GM19328 (cell line): ENCODE measurements at regions not wholly inside any gene's neighbourhood (a gene's known extent, or its start where the extent isn't known, plus 50 kb on each side); places are given as distances from the start of the nearest gene placed in this dataset.

Experiments used
- ATAC-seq: cut with Tn5 transposase; IDR thresholded peaks from one replicate; pipeline ENCODE4 v1.9.1; 2021; ENCODE audit warnings: mild to moderate bottlenecking, moderate library complexity; ENCODE audit not compliant: unreplicated experiment

DNA sequence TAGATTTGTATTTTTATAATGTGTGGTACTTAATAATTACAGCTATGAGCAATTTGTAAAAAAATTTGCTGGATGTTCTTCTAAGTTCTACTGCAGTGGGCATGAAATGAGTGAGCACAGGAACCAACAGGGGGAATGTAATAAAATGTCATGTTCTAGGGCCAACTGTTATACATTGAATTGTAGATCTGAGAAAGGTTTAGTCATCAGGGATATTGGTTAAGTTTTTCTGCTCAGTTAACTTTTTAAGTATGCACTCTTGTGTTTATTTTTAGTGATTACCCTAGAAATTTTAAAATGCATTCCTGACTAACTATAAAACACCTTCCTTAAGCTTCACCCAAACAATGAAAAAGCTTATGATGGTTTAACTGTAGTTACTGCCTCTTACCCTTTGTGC is 101.8 kb downstream of the CAND1 start:
- ATAC-seq: no peak

GRCh38 chr12:67377021-67377420 is 107.9 kb downstream of the CAND1 start:
- ATAC-seq: no peak

DNA sequence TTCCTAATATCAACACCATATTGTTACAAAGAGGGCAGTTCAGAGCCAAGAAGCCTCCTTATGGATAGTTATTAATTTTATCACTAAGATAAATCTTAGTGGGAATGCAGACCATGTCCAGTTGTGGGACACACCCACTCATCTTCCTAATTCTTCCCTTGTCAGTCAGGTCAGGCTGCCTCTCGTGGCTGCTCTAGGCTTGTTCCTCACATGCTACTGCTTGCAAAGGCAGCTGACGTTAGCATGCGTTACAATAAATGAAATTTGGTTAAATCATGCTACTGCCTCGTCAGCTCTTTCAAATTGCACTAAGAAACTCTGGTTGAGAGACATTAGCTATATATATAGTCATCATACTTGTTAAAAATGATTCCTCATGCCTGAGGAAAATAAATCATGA is 108.4 kb downstream of the CAND1 start:
- ATAC-seq: no peak

GRCh38 chr12:67382241-67382871 is 113.2 kb downstream of the CAND1 start:
- ATAC-seq: no peak

DNA sequence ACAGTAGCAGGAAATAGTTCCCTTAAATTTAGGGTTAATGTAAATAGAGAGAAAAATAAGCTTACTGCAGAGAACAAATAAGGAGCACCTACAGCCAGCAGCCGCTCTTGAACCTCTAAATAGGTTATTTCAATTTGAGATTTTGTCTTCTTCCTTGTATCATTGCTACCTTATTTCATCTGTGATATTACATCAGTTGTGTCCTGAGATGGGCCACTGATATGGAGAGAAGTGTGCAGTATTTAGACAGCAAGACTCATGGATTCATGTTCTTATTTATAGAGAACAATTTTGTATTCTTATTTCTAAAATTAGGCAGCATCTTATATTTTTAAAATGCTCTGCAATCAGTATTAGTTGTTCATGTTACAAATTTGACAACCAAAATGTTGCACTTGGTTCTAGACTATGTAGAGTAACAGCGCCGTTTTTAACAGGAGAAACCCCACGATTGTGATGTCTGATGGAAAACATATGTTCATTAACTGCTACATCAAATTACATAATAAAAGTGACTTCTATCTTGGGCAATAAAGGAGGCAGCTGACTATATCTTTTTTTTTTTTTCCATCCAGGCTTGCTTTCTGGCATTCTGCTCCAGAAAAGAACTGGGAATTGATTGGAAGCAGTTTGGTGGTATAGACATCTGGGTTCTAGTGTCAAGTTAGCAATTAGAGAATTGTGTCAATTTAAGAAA is 117.9 kb downstream of the CAND1 start:
- ATAC-seq: no peak

DNA sequence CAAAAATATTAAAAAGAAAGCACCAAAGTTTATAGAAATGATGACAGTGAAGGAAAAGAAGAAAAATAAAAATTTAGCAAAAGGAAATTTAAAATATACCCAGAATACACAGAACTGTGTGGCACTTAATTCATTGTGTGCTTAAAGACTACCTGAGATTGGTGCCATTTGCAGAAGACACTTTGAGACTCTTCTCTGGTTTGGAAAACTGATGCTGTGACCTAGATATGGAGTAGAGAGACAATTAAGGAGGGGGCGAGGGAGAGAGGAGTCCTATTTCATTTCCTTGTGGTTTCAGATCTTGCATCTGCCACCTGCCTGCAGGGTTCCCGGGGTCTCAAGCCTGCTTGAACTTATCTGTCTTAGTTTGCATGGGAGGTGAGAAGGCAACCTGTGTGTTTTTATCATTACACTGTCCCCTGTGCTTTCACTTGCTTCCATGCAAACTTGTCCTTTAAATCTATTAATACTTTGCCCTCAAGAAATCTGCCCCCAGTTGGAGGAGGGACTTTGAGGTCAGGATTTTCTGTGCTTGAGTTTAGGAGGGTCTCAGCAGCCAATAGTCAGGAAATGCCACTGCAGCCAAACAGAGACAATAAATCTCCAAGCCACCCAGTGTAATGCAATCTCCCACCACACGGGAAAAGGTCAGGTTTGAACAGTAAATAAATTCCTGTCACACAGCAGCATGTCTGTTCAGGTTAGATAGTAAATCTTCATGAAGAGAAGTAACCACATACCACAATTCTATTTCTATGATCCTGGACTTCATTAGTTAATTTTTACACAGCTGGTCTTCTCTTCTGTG is 119.4 kb downstream of the CAND1 start:
- ATAC-seq: no peak

- ATAC-seq: no peak
These were observed 121.1 kb downstream of the CAND1 start for GRCh38 chr12:67390273-67390672.

DNA sequence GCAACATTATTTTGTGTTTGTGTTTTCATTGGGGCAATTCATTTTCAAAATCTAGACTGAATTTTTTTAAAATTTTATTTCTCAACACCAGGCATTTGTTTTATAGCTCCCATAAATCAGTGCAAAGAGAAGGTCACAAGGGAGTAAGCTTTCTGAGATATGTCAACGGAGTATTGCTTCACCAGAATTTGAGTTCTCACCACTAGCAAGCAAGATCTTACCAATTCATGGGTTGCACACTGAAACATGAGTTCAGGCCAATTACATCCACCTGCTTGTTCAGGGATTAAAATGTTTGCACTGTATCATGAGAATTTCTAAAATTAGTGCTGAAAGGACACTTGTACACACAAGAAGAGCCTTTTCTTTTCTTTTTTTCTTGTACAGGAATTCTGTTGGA is 121.9 kb downstream of the CAND1 start:
- no peak for ATAC-seq

GRCh38 chr12:67391656-67392055 is 122.5 kb downstream of the CAND1 start:
- ATAC-seq: no peak

DNA sequence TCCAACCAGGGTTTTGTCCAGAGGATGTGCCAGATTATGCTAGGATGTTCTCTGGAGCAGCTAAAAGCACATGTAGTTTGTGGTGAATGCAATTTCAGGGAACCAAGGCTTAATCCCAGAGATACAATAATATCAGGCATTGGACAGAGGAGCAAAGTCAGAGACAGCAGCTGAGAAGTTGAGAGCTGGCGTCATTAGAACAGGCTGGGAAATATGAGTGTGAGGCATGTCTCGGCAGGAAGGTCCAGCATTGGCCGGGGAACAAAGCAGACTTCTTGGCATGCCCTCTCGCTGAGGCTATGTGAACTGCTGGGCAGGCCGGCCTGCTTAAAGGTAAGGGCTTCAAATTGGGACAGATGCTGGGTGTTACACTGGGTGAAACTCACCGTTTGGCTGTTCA is 125.4 kb downstream of the CAND1 start:
- no peak for ATAC-seq

DNA sequence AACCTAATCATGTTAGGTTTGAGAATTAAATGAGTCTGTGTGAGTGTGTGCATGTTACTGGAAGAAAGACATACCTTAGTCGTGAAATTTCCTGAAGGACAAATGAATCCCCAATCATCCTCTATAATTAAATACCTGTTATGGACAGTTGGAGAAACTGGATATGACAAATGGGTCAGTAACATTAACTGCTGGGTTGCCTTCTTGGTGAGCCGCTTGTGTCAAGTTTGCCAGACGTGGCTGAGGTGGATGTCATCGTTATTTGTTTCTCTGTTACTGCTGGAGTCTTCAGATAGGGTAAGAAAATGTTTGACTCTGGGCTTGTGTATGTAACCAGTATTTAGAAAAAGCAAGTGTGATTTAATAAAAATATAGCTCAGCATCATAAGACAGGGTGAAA is 131.6 kb downstream of the CAND1 start:
- ATAC-seq: no peak

DNA sequence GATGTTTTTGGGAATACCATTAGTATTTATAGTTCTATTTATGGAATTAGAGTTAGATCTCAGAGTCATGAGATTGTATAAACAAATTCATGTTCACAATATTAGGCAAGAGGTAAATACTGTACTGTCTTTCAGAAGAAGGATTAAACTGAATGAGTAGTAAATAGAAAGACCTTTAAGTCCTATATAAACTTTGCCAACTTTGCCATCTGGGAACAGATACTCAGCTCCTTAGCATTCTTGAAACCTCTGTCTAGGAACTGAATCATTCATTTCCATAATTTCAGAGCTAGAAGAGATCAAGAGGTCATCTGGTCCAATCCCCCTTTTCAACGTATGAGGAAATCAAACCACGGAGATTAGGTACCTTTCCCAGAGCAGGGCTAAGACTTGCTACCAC is 141.1 kb downstream of the CAND1 start:
- no peak for ATAC-seq

DNA sequence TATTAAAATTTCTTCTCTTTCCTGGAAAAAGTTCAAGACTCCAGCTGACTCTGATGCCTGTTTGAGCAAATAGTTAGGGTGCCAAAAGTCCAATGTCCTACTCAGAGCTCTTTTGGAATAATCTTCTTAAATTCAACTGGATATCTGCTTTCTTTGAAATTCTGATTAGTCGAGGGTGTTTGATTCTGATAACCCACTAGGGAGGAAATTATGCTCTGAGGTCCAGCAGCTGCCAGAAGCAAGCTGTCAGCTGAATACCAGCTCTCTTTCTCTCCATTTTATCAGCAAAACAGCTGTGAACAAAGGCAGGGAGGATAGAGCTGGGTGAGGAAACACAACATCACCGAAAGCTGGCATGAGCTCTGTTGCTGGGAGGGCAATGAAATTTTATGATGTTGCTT is 141.5 kb downstream of the CAND1 start:
- ATAC-seq: no peak

DNA sequence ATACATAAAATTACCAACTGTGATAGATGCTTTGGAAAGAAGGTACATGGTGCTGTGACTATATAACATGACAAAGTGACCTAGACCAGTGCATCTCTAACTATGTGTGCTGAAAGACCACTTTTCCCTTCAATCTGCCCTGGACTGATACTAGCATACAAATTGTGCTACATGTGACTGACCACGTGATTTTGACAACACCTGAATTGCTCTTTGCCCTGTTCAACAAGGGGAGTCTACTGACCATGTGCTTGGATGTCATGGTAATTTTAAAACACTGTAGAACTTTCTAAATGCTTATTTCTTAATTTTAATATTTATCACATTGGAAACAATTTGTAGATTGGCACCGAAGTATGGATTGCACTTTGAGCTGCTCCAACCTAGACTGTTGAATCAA is 142.4 kb downstream of the CAND1 start:
- no peak for ATAC-seq

GRCh38 chr12:67413577-67413976 is 144.4 kb downstream of the CAND1 start:
- ATAC-seq: no peak

- no peak for ATAC-seq
These were observed 145.0 kb downstream of the CAND1 start for GRCh38 chr12:67414011-67414715.

DNA sequence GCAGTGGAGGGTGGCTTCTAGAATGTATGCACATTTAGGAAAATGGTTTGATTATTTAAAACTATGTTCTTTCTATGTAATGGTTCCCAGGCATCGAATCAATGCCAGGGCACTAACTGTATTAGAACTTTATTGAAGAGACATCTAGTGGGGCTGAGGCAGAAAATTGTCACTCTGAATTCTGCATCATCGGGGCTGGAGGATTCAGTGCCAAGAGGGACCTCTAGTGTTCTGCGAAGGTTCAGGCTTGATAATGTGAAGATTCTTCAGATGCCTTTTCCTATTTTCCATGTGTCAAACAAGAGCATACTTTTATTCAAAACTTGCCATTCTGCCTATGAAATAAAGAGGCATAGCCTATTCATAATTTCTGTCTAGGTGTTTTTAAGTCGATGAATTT is 146.3 kb downstream of the CAND1 start:
- ATAC-seq: no peak

DNA sequence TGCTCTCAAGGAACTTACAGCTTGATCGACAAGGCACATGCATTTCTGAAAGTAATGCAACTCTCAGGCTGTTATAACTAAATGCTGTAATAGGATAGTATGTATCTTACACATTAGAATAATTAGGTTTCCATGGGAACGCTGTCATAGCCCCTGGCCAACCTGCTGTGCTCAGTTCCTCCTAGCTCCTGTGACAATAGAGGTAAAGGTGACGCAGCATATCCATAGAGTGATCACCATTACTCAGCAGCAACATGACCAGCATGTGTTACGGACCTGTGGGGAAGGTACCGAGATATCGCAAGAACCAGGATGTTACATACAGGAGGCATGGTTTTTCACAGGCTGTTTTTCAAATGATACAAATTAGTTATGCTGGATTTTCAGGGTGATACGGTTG is 150.7 kb downstream of the CAND1 start:
- ATAC-seq: no peak

DNA sequence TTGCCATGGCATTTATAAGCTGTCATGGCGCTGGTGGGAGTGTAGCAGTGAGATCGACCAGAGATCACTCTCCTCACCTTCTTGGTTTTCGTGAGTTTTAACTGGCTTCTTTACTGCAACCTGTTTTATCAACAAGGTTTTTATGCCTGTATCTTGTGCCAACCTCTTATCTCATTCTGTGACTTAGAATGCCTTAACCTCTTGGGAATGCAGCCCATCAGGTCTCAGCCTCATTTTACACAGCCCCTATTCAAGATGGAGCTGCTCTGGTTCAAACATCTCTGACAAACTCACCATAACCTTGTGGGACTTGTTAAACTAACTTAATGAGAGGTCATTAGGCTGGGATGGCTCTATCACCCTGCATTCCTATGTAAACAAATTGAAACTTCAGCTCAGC is 151.3 kb downstream of the CAND1 start:
- no peak for ATAC-seq

GRCh38 chr12:67422081-67422480 is 152.9 kb downstream of the CAND1 start:
- ATAC-seq: no peak

DNA sequence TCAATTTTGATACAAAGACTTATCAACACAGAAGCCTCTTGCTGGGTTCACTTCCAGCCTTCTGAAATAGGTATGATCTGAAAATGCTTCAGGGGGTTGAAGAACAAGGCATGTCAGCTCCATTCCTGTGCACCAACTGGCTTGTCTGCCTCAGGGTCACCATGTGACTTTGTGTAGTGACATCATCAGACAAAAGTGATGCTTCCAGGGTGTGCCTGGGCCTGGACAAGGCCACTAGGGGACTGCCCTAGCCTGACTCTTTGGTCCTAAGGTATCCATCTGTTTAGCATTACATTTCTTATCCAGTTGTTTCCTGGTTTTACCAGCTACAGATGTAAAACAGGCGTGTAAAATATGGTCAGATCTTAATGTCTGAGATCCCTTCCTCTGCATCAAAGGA is 155.6 kb downstream of the CAND1 start:
- ATAC-seq: no peak

DNA sequence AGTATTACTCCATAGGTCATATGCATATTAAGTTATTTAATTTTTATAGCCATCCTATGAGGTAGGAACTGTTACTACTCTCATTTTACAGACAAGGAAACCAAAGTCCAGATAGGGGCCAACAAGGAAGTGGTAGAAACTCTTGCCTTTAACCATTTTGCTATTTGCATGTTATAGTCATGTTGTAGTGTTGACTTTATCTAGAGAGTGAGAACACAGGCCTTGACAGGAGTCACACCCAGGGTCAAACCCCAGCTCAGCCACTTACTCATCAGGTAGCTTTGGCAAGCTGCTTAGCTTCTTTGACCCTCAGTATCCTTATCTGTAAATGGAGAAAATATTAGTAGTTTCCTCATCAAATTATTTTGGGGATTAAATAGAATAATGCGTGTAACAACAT is 156.2 kb downstream of the CAND1 start:
- no peak for ATAC-seq
